ENCODE measurements at regions not wholly inside any gene's neighbourhood (a gene's known extent, or its start where the extent isn't known, plus 50 kb on each side); places are given as distances from the start of the nearest gene placed in this dataset.

DNA sequence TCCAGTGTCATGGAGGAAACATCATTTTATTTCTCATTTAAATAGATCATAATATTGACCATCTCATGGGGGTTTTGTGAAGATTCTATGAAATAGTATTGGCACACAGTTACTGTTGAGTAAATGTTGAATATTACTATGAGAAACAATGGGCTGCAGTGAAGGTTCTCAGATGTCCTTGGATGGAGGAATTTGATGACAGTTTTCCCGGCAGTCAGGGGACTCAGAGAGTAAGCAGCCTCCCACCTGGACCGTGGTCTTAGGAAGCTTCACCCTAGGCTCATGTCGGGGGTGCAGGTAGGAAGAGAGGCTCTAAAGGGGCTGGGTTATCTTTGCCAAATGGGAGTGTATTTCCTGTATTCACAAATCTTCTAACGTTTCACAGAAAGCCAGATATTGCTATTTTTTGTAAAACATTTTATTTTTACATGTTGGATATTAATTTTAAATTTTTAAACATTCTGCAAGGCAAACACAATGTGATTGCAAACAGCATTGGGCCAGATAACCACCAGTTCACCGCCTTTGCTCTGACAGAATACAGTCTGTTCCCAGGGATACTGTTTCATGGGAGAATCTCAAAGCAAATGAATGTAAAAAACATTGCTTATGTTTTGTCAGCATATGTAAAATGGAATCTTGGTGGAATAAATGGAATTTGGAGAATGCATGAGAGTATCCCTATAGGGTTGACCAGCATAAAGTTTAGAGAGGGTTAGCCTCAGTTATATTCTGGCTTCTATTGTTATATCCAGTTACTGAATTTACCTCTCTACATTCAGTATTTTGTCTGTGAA, 380.8 kb upstream of the TMEM132C start:
- DNase-seq (ENCODE audit: extremely low read depth, insufficient read length): no peak
- no peak overlapping the region for H3K4me3 ChIP-seq (replicated peaks; ENCODE audit: low read depth, low read length)
- no peaks in the 10 kb centered on the region for H3K36me3 ChIP-seq (ENCODE audit: control insufficient read depth, insufficient read depth, low read length)
- TF ChIP-seq, protein P1, sequence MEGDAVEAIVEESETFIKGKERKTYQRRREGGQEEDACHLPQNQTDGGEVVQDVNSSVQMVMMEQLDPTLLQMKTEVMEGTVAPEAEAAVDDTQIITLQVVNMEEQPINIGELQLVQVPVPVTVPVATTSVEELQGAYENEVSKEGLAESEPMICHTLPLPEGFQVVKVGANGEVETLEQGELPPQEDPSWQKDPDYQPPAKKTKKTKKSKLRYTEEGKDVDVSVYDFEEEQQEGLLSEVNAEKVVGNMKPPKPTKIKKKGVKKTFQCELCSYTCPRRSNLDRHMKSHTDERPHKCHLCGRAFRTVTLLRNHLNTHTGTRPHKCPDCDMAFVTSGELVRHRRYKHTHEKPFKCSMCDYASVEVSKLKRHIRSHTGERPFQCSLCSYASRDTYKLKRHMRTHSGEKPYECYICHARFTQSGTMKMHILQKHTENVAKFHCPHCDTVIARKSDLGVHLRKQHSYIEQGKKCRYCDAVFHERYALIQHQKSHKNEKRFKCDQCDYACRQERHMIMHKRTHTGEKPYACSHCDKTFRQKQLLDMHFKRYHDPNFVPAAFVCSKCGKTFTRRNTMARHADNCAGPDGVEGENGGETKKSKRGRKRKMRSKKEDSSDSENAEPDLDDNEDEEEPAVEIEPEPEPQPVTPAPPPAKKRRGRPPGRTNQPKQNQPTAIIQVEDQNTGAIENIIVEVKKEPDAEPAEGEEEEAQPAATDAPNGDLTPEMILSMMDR (IDR thresholded peaks at IDR 0.05; ENCODE audit: insufficient read depth, low read length, poor library complexity, severe bottlenecking): no peak
- no peaks in the 10 kb centered on the region for H3K27me3 ChIP-seq (replicated peaks; ENCODE audit: control insufficient read depth, insufficient read depth, low read length)

DNA sequence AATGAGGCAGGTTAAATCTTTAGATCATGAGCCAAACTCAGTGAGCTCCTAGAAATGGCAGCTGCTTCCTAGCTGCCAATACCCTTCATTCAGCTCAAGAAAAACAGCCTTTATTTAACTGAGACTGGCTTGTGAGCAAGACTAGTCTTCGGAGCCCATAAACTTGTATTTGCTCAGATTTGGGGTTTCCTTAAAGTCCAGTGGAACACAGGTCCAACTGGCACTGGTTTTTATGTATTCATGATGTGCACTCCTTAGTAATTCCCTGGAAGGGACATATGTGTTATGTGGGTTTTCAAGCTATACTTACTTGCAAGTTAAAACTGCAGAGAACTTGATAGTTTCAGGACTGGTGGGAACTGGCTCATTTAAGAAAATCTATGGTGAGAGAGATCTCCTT, 380.1 kb upstream of the TMEM132C start:
- no peaks in the 10 kb centered on the region for H3K27me3 ChIP-seq (replicated peaks; ENCODE audit: control insufficient read depth, insufficient read depth, low read length)
- no peak for DNase-seq (ENCODE audit: extremely low read depth, insufficient read length)
- H3K4me3 ChIP-seq (replicated peaks; ENCODE audit: low read depth, low read length): no peak overlapping the region
- no peaks in the 10 kb centered on the region for H3K36me3 ChIP-seq (ENCODE audit: control insufficient read depth, insufficient read depth, low read length)
- TF ChIP-seq, protein P1 (IDR thresholded peaks at IDR 0.05; ENCODE audit: insufficient read depth, low read length, poor library complexity, severe bottlenecking): no peak

DNA sequence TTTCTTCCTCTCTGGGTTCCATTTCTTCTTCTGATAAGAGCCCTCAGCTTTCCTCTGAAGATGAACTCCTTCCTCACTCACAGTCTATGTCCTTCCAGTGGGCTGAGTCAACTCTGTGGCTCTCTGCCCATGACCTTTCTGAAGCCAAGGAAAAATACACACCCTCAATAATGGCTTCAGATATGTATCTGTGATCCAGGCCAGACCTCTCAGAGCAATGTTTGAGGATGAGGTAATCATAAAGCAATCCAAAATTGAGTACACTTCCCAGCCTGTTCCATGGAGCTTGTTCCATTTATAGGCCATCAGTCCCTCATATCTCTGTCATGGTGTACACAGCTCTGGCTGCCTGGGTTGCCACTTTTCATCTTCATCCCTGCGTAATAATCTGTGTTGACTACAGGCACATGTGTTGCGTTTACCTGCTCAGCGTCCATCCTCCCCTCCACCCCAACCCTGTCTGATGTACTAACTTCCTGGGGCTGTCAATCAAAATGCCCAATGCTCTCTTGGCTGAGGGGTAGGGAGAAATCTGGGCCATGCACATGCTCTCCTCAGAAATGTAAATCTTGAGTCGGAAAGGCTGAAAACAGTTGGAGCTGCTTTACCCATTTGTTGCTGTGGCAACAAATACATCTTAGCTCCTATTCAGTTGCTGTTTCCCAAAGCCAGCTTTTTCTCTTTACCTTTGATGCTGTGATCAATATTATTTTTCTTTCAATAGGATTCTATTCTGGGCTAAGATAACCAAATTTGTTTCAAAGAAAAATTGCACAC, 377.8 kb upstream of the TMEM132C start:
- H3K27me3 ChIP-seq (replicated peaks; ENCODE audit: control insufficient read depth, insufficient read depth, low read length): no peaks in the 10 kb centered on the region
- H3K4me3 ChIP-seq (replicated peaks; ENCODE audit: low read depth, low read length): no peak overlapping the region
- H3K36me3 ChIP-seq (ENCODE audit: control insufficient read depth, insufficient read depth, low read length): no peaks in the 10 kb centered on the region
- TF ChIP-seq, protein P1 (IDR thresholded peaks at IDR 0.05; ENCODE audit: insufficient read depth, low read length, poor library complexity, severe bottlenecking): no peak
- no peak for DNase-seq (ENCODE audit: extremely low read depth, insufficient read length)

DNA sequence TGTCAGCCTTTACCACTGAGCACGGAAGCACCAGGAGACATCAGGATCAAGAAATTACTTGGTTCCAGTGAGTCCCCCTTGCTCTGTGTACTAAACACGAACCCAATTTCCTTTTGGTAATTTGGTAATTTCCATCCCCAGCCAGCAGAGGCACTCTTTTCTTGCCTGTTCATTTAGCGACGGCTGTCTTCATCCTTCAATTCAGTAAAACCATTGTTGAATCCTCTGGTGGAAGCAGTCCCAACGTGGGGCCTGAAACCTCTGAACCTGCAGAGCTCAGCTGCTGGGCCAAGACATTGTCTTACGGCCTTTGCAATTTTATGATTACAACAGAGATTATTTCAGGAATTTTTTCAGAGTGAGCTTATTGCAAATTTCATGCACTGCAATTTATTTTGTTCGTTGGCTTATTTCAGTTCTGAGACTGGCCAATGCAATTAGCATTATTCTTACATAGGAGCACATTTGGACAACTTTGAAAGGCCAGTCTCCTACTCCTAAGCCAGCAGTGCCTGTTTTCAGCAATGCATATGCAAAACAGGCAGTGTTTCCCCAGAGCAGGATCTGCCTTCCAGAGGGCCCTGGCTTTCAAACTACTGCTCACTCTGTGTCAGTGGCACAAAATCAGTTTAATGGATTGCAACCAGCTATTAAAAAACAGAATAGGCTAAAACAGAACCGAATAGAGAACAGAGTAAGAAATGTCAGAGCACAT, 372.9 kb upstream of the TMEM132C start:
- no peak overlapping the region for H3K4me3 ChIP-seq (replicated peaks; ENCODE audit: low read depth, low read length)
- no peak for DNase-seq (ENCODE audit: extremely low read depth, insufficient read length)
- TF ChIP-seq, protein P1 (IDR thresholded peaks at IDR 0.05; ENCODE audit: insufficient read depth, low read length, poor library complexity, severe bottlenecking): no peak
- H3K36me3 ChIP-seq (ENCODE audit: control insufficient read depth, insufficient read depth, low read length): no peaks in the 10 kb centered on the region
- H3K27me3 ChIP-seq (replicated peaks; ENCODE audit: control insufficient read depth, insufficient read depth, low read length): no peaks in the 10 kb centered on the region

DNA sequence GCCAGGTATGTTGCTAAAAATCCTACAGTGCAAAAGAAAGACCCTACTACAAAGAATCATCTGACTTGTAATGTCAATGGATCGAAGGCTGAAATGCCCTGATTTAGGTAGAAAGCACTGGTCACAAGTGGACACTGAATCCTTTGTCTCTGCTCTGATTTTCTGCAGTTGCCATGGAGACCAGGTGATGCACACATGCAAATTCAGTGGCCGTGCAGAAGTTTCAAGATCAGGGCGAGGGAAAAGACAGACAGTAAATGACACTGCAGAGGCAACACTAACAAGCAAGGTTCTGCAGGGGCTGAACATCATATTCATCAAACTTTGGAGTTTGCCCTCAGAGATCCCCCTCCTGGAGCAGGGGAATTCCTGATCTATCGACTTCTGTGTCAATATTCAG, 370.3 kb upstream of the TMEM132C start:
- H3K36me3 ChIP-seq (ENCODE audit: control insufficient read depth, insufficient read depth, low read length): no peaks in the 10 kb centered on the region
- H3K4me3 ChIP-seq (replicated peaks; ENCODE audit: low read depth, low read length): no peak overlapping the region
- H3K27me3 ChIP-seq (replicated peaks; ENCODE audit: control insufficient read depth, insufficient read depth, low read length): no peaks in the 10 kb centered on the region
- no peak for DNase-seq (ENCODE audit: extremely low read depth, insufficient read length)
- TF ChIP-seq, protein P1 (IDR thresholded peaks at IDR 0.05; ENCODE audit: insufficient read depth, low read length, poor library complexity, severe bottlenecking): no peak

Data from GM06990 (cell line).